HT1080 (cell line): ENCODE measurements at regions not wholly inside any gene's neighbourhood (a gene's known extent, or its start where the extent isn't known, plus 50 kb on each side); places are given as distances from the start of the nearest gene placed in this dataset.

ENCODE experiments used
- DNase-seq: peaks from one replicate; pipeline ENCODE4 v3.0.0-alpha.2; 2015; ENCODE audit warnings: low read depth

GRCh38 chr3:77967621-77968020 lies 927.7 kb downstream of the ROBO2 start:
- DNase-seq: no peak

- DNase-seq: no peak
Measured at GRCh38 chr3:77976079-77976478, 936.2 kb downstream of the ROBO2 start.

DNA sequence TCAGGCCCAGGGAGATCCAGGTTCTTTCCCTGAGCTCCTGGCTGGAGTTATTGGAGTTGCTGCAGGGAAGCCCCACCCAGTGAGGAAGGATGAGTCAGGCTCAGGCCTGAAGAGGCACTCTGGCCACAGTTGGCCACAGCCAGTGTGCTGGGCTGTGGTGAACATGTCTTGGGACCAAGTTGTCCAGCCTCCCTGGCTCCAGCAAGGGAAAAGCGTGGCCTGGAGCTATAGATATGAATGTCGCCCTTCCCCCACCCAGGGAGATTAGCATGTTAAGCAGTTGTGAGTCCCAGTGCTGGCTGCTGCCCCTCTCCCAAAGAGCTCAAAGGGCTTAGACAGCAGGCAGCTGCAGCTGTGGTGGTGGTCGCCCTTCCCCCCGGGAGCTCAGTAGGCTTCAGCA lies 963.2 kb downstream of the ROBO2 start:
- DNase-seq: peak; percentile 76

- DNase-seq: no peak
Measured at GRCh38 chr3:78004571-78004970, 964.7 kb downstream of the ROBO2 start.

- DNase-seq: no peak
Measured at GRCh38 chr3:78013653-78014052, 973.8 kb downstream of the ROBO2 start.

GRCh38 chr3:78015856-78016255 lies 976.0 kb downstream of the ROBO2 start:
- no peak for DNase-seq

DNA sequence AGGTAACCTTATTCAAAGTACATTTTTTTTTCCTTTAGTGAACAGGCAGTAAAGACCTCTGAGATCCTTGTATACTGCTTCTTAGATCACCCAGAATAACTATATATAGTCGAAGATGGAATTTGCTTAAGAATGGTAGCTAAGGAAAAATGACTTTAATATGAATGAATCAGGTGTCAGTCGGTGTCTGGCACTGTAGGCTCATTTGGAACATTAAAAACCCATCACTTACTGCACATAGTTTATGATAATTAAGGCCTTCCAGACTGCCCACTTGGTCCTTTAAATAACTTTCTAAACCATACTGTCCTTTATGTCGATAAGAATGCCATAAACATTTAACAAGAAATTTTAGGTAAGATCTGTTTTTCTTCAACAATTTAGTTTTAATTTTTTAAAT lies 981.8 kb downstream of the ROBO2 start:
- DNase-seq: no peak

DNA sequence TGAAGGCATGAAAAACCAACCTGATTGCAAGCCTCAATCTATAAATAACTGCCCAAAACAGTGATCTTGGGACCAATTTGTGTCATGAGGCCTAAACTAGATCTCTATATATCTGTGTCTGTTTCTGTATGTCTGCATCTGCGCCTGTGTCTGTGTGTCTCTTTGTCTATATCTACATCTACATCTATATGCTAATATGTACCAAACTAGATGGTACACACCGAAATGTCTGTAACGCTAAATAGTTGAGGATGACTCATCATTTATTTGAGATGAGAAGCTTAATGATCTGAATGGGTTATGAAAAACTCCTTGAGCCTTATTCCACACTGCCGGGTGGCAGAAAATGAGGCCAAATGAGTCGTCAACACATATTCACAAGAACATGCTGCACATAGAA lies 982.3 kb downstream of the ROBO2 start:
- DNase-seq: no peak

- DNase-seq: no peak
Measured at GRCh38 chr3:78023257-78023656, 983.4 kb downstream of the ROBO2 start.

GRCh38 chr3:78025916-78026315 lies 986.0 kb downstream of the ROBO2 start:
- DNase-seq: peak; percentile 5

GRCh38 chr3:78026318-78026828 lies 986.5 kb downstream of the ROBO2 start:
- DNase-seq: no peak

- no peak for DNase-seq
Measured at GRCh38 chr3:78029775-78030174, 989.9 kb downstream of the ROBO2 start.

DNA sequence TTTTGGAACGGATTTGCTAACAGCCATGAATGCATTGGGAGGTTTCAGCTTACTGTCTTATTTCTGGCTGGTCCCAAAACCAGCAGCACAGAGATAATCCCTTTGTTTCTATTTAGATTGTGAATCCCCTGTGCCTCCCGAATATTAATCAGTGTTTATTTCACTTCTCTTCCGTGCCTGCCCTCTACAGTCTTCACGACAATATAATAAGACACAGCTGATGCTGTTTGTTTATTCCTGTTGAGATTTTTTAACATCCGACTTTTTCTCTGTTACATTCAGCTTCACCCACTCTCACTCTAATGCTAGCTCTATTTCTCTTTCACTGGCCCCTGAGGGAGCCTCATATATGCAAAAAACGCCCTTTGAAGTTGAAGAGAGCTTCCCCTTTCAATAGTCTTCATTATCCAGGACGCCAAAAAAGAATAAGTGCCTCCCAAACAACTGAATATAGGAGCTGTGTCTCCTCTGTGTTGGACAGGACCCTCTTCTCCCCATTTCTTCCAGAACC lies 995.3 kb downstream of the ROBO2 start:
- no peak for DNase-seq

DNA sequence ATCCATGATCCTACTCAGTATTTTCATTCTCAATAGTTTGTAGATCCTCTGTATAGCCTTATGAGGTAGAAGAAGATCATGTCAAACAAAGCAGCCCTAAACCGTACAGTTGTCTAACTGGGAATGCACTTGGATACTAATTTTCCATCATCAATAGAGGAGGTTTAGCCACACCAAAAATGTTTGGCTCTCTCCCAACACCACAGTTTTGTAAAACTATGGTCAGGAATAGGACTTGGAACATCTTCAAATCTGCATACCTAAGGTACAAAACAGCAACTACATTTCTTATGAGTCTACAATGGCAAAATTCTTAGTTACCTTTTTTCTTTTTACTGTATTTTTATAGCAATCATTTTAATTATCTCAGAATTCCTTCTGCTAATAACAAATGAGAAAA lies 1001.6 kb downstream of the ROBO2 start:
- DNase-seq: no peak

DNA sequence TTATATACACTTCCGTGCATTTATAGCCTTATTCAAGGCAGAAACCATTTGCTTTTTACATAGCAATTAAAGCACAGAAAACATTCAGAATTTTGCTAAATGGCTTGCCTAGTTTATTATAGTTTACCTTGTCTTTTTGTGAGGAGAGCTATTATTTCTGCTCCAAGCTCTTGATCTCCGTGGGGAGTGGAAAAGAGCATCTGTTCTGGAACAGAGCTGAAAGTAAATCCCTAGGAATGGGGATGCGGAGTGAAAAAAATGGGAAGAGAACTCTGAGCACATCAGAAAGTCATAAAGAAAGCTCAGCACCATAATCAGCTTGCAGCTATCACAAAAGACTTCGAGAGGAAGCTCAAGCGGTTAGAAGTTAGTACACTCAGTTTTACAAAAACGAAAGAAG lies 1006.7 kb downstream of the ROBO2 start:
- DNase-seq: no peak

DNA sequence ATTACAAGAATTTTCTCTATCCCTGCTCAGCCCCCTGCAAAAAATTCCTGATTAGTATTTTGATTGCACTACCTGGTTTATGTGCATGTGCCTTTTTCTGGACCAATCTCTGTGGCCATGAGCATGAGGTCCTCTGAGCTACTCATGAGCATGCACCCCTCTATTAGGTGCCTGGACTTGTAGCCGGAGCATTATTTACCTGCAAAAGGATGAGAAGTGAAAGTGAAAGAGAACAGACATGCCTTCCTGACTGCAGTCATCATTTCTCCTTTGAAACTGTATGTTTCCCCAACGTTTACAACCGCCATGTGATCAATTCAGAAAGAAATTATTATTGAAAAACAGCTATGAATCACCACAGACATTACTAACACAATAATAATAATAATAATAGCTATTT lies 1008.8 kb downstream of the ROBO2 start:
- DNase-seq: peak; percentile 20

GRCh38 chr3:78049521-78049920 lies 1009.6 kb downstream of the ROBO2 start:
- no peak for DNase-seq

GRCh38 chr3:78050276-78051065 lies 1010.6 kb downstream of the ROBO2 start:
- no peak for DNase-seq

DNA sequence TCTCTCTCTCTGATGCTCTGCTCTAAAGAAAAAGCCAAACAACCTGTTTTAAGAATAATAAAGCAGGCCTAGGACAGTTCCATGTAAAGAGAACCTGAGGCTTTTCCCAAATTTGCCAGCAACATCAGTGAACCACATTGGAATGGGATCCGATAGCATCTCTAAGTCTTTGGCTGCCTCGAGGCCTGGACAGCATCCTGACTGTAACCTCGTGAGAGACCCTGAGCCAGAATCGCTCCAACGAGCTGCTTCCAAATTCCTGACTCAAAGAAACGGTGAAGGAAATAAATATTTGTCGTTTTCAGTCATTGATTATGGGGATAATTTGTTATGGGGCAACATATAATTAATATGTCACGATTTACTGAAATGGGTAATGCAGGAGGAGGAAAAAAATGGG lies 1012.8 kb downstream of the ROBO2 start:
- no peak for DNase-seq

- DNase-seq: no peak
Measured at GRCh38 chr3:78066287-78066686, 1026.4 kb downstream of the ROBO2 start.

GRCh38 chr3:78070188-78070587 lies 1030.3 kb downstream of the ROBO2 start:
- DNase-seq: no peak

- no peak for DNase-seq
Measured at GRCh38 chr3:78076379-78076778, 1036.5 kb downstream of the ROBO2 start.

DNA sequence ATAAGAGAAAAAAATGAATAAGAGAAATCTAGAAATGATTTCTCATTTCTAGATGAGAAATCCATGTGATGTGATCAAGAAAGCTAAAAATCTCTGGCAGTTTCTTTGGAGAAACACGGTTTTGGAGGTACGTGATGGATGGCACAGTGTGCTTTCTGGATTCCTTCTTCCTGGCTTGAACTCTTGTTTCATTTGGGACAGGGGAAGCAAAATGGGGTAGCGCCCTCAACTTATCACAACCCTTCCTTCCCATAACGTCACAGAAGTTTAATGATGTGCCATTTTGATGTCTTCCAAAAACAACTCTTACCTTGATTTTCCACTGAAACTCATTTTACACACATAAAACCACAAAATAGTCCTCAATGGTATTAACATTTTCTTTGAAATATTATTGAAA lies 1037.3 kb downstream of the ROBO2 start:
- DNase-seq: no peak
